ENCODE measurements at regions not wholly inside any gene's neighbourhood (a gene's known extent, or its start where the extent isn't known, plus 50 kb on each side); places are given as distances from the start of the nearest gene placed in this dataset.
"Not testable (repeated sequence)": the region's sequence is repeated elsewhere in the genome, so short reads cannot be mapped to it uniquely, and the experiment has no call there.

DNA sequence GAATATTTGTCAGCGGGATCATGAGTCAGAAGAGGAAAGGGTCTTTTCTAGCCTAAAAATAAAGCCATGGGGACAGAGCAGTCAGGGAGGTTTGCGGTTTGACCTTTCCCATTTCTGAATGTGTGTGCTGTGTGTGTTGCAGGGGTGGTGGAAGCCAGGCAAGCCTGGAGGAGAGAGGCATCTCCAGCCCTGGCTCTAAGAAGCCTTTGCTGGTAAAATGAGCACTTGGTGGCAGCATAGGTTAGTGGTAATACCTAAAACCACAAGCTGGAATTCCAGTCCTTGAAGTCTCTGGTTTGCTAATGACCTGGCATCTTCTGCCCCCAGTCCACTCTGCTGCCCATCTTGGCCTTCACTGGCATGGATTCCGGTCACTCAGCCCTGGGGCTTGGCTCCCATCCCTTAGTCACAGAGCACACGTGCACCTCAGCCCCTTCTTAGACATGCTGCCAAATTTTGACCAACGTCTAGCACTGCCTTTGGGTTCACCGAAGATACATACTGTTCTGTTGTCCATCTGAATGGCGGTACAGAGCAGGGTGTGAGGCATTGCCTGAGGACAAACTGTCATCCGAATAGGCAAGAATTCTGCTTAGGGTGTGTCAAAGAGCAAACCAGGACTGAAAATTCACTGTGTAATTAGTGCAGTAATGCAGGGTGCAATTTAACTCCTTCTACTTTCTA, 52.7 kb downstream of the KCNA5 start:
- DNase-seq = no peak

DNA sequence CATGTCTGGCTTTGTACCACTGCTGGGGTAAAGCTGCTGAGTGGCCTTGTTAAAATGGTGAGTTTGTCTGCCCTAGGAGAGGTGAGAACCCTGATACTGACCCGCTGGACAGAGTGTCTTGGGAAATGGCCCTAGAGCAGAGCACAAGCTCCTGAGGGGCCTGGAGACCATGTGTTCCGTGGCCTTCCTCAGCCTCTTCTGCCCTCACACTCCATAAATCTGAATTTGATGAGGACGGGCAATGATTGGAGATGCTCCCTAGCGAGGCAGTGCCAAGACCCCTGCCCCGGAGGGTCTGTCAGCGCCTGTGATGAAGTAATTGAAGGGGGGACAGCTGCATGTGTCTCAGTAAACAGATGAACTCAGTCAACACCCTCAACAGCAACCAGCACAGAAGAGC, 54.1 kb downstream of the KCNA5 start:
- no peak for DNase-seq

- no peak for DNase-seq
Measured at GRCh38 chr12:5099136-5099535, 55.5 kb downstream of the KCNA5 start.

DNA sequence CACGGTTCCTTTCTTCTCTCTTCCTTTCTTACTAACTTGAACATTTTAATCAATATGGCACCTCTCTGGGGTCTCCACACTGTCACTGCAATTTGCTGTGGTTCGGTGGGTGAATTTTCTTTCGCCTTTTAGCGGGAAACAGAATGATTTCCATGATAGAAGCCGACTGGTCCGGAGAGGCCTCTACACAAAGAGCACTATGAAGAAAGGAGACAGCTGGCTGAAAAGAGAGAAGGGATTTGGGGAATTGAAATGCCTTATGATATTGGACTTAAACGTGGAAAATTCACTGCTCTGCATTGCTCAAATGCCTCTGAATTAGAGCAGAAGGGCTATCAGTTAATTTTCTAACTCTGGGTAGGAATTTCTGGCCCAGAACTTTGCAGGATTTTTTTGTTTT, 55.9 kb downstream of the KCNA5 start:
- DNase-seq = no peak

GRCh38 chr12:5101686-5102085, 58.0 kb downstream of the KCNA5 start:
- DNase-seq = no peak

DNA sequence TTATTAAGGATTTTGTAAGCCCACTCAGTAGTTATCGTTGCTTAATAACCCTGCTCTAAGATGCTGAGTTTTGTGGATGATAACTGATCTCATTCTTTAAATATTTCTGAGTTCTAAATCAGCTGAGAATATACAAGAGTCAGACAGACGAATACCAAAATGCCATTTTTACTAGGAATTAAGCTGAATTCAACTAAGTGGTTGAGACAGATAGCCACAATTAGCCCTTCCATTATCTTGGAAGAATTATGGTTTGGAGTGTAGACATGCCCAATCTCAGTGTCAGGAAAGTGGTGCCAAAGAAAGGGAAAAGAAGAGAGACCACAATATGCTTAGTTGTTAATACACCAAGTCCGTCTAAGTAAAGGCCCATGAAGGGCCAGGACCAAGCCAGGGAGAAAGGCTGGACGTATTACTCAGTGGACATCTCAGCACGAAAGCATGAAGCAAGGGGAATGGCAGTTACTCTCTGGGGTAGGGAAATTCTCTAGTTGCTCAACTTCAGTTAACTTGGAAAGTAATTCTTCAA, 58.6 kb downstream of the KCNA5 start:
- no peak for DNase-seq

- no peak for DNase-seq
Measured at GRCh38 chr12:5102806-5103205, 59.1 kb downstream of the KCNA5 start.

- no peak for DNase-seq
Measured at GRCh38 chr12:5110345-5110744, 66.7 kb downstream of the KCNA5 start.

DNA sequence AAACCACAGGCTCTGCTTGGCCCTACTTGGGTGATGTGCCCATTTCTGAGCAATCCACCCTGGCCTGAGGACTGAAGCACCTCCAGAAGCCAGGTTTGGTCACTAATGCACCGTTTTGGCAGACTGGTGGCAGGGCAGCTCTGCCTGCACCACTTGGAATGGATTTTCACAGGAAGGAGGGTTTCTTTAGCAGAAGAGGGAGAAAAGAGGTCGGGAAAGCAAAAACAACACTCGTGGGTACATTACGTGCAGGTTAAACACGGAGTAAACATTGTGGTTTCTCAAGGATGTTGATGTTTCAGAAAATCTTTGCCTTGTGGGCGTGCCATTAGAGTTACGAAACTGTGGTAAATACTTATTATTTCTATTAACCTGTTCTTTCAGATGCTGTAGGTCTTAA, 70.8 kb downstream of the KCNA5 start:
- DNase-seq = no peak

- DNase-seq = not testable (repeated sequence)
Measured at GRCh38 chr12:5121784-5122183, 78.1 kb downstream of the KCNA5 start.

- DNase-seq = not testable (repeated sequence)
Measured at GRCh38 chr12:5122256-5122831, 78.7 kb downstream of the KCNA5 start.

DNA sequence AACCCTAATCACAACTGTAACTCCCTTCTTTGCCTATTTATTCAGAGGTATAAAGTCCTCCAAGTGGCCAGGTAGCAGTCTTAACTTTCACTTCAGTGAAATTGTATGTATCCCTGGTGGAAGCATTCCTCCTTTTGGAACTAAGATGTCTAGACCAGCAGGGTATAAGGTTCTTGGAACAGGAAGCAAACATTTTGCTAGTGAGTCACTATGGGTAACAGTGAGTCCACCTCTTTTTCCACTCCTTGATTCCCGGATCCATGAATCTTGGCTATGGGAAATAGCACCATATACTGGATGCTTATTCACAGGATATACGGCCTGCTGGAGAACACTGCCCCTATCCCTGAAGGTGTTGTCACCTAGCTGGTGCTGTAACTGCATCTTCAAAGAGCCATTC, 80.2 kb downstream of the KCNA5 start:
- DNase-seq = no peak

DNA sequence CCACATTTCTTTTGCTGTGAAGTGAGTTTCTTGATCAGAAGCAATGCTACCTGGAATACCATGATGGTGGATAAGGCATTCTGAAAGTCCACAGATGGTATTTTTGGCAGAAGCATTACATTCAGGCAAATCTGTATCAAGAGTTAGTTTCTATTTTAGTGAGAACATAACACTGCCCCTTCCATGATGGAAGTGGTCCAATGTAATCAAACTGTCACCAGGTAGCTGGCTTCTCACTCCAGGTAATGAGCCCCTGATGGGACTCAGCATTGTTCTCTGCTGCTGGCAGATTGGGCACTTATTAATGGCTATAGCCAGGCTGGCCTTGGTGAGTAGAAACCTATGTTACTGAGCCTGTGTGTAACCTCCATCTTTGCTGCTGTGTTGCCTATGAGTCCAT, 80.7 kb downstream of the KCNA5 start:
- DNase-seq = no peak

DNA sequence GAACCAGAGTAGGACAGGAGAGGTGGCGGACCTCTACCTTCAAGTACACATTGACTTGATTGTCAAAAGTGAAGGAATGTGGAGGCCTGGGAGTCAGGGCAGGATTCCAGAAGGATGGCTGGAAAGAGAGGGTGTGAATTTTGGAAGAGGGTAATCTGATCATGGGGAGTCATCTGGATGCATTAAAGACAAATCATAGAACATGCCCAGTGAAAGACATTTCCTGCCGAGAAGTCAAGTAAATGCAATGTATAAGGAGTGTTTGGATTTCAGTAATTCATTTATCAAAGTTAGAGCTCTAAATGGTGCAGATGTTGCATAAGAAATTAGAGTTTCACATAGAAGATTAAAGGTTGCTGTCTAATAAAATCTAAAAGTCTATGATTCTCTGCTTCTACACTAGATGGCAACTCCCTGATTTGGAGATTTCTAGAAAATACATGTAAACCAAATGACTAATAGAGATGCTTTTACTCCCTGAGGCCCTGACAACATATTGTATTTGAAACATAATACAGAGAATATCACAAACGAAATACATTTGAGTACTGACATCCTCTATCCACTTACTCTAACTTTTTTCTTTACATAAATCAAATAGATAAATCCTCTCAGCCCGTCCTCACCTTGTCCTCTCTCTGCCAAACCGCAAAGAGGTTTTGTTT, 91.3 kb downstream of the KCNA5 start:
- no peak for DNase-seq

DNA sequence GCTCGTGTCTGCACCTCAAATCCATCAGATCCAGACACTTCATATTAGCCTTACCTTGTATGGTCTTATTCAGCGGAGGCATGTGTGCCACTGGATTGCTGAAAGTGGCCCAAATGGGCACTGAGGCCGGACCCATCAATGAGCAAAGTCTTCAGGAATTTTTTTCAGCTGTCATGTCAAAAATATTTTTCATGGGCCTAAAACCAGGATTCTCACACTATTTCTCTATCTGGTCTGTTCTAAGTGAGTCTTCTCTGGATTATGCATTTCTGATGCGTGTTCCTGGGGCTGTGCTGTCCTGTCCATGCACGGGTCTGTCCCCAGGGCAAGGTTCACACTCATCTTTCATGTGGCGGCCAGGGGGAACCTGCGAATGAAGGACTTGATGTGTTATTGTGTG, 94.6 kb downstream of the KCNA5 start:
- DNase-seq = no peak

GRCh38 chr12:5138845-5139244, 95.2 kb downstream of the KCNA5 start:
- no peak for DNase-seq

DNA sequence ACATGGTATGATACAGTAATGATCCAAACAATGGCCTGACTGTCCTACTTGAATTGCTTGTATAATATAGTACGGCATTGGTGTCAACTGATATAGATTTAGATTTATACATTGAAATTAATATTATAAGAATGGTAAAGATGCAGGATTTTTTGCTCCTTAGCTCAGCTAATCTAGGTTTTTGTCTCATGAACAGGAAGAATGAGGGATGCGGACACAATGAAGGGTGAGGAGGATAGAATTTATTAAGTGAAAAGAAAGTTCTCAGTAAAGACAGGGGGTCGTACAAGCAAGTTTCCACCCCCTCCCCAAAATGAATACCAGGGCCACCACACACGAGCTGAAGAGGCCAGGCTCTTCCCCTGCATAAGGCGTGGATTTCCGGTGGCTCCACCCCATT, 96.1 kb downstream of the KCNA5 start:
- no peak for DNase-seq

DNA sequence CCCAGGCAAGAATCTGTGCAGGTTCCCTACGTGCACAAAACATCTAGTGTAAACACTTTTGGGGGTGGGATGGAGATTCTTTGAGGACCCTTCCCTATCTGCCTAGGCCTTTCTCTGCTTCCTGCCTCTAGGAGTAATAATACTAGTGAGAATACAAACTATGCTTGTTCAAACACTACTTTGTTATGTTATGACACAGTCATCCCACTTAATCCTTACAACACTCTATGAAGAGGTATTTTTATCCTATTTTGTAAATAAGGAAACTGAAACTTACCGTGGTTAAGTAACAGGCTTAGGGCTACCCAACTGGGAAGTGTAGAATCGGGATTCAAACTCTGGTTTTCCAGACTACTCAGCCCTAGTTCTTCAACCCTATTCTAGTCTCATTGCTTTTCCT, 96.5 kb downstream of the KCNA5 start:
- DNase-seq = no peak

DNA sequence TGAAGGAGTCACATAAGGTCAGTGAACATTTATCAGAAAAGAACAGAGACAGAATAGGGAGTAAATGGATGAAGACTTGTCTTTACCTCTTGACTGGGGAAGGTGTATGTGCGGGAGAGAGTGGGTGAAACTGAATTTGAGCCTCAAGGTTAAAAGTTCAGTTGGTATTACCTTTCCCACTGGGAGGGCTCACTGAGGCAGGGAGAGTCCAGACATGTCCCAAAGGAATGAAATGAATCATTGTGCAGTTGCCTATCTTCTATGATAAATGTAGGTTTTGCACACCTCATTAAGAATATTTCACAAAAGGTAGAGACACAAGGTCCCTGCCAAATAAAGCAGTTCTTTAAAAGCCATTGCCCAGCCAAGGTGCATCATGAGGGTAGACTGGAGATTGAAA, 105.2 kb downstream of the KCNA5 start:
- no peak for DNase-seq

- no peak for DNase-seq
Measured at GRCh38 chr12:5154091-5154490, 110.4 kb downstream of the KCNA5 start.

DNA sequence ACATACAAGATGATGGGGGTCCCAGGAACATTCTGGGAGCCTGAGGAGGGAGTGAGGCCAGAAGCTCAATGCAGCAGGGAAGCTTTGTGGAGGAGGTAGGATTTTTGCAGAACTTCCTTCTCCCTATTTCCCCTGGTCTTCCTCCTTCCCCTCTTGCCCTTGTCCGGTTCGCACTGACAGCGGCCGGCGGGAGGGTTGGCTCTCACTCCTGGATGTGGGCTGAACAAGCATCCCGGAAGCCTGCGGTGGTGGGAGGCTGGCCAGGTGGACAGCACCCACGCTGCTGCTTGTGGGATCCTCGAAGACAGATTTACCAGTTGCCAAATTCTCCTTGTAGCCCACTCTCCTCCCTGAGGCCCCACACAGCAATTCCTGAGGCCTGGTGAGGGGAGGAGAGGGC, 112.2 kb downstream of the KCNA5 start:
- no peak for DNase-seq

GRCh38 chr12:5160827-5161226, 117.1 kb downstream of the KCNA5 start:
- no peak for DNase-seq

- no peak for DNase-seq
Measured at GRCh38 chr12:5163661-5164060, 120.0 kb downstream of the KCNA5 start.

- DNase-seq = no peak
Measured at GRCh38 chr12:5165296-5165970, 121.8 kb downstream of the KCNA5 start.
